GM23248 (cell line): ENCODE measurements at regions not wholly inside any gene's neighbourhood (a gene's known extent, or its start where the extent isn't known, plus 50 kb on each side); places are given as distances from the start of the nearest gene placed in this dataset.

Experiments
- DNase-seq: peaks from one replicate; pipeline ENCODE4 v3.0.0-alpha.2; 2015
- H2AFZ ChIP-seq: fragments of 200-600 bp; sonication (generic); 2 replicates; pipeline ENCODE4 v1.6.1; 2016; ENCODE audit warnings: antibody characterized with exemption
- H3F3A ChIP-seq: fragments of 200-600 bp; sonication (generic); 2 replicates; pipeline ENCODE4 v1.6.1; 2016; ENCODE audit warnings: mild to moderate bottlenecking, antibody characterized with exemption, mixed run types; ENCODE audit not compliant: insufficient read depth
- H3K27ac ChIP-seq: fragments of 200-600 bp; sonication (generic); 2 replicates; pipeline ENCODE4 v1.5.1; 2016; ENCODE audit warnings: mild to moderate bottlenecking
- H3K27me3 ChIP-seq: fragments of 200-600 bp; sonication (generic); replicated peaks from 2 replicates; pipeline ENCODE4 v1.6.1; 2016; ENCODE audit warnings: mild to moderate bottlenecking; ENCODE audit not compliant: insufficient read depth
- H3K36me3 ChIP-seq: fragments of 200-600 bp; sonication (generic); 2 replicates; pipeline ENCODE4 v1.6.1; 2016; ENCODE audit warnings: low read depth, mild to moderate bottlenecking
- H3K4me1 ChIP-seq: fragments of 200-600 bp; sonication (generic); 2 replicates; pipeline ENCODE4 v1.6.1; 2016; ENCODE audit warnings: mild to moderate bottlenecking; ENCODE audit not compliant: insufficient read depth
- H3K4me2 ChIP-seq: fragments of 200-600 bp; sonication (generic); one replicate; pipeline ENCODE4 v1.6.1; 2016; ENCODE audit warnings: mild to moderate bottlenecking; ENCODE audit not compliant: unreplicated experiment
- H3K4me3 ChIP-seq: fragments of 200-600 bp; sonication (generic); 2 replicates; pipeline ENCODE4 v1.5.1; 2016; ENCODE audit warnings: mild to moderate bottlenecking
- H3K79me2 ChIP-seq: fragments of 200-600 bp; sonication (generic); 2 replicates; pipeline ENCODE4 v1.6.1; 2016; ENCODE audit warnings: mild to moderate bottlenecking; ENCODE audit not compliant: insufficient read depth
- H3K9ac ChIP-seq: fragments of 200-600 bp; sonication (generic); 2 replicates; pipeline ENCODE4 v1.6.1; 2016; ENCODE audit warnings: mild to moderate bottlenecking
- H3K9me2 ChIP-seq: fragments of 200-600 bp; sonication (generic); 2 replicates; pipeline ENCODE4 v1.6.1; 2016; ENCODE audit warnings: mixed run types, mild to moderate bottlenecking, moderate library complexity; ENCODE audit not compliant: insufficient read depth
- H3K9me3 ChIP-seq: fragments of 200-600 bp; sonication (generic); one replicate; pipeline ENCODE4 v1.6.1; 2017; ENCODE audit warnings: low read depth
- H4K20me1 ChIP-seq: fragments of 200-600 bp; sonication (generic); 2 replicates; pipeline ENCODE4 v1.6.0; 2016; ENCODE audit not compliant: insufficient read depth
- EZH2 ChIP-seq: fragments of 200-600 bp; sonication (generic); IDR thresholded peaks from 2 replicates; pipeline ENCODE4 v1.6.1; 2018; ENCODE audit warnings: antibody characterized with exemption, mild to moderate bottlenecking; ENCODE audit not compliant: insufficient read depth, poor library complexity, severe bottlenecking
- EZH2phosphoT487 ChIP-seq: fragments of 200-600 bp; sonication (generic); IDR thresholded peaks from 2 replicates; pipeline ENCODE4 v1.6.1; 2018; ENCODE audit warnings: antibody characterized with exemption, moderate library complexity, mild to moderate bottlenecking, low read depth; ENCODE audit not compliant: insufficient read depth
- WGBS, 2 experiments: methylation state at CpG; one replicate each; pipeline ENCODE4 v1.1.6; 2015 to 2017; ENCODE audit warnings: low lambda C conversion rate in 2 of 2, low coverage in 1 of 2; ENCODE audit errors: missing lambda C conversion rate in 2 of 2; 5-methylcytosine and 5-hydroxymethylcytosine counted together
- in situ Hi-C: fragments of 300-500 bp; cut with MboI; formaldehyde crosslinking; loops from 2 replicates; pipeline ENCODE4 v1.15.0; 2020

- 6% methylated on average over 6 of the region's 6 CpGs for WGBS, 2 experiments
- in situ Hi-C loops, result no loop called here
- no peak overlapping the region for H2AFZ ChIP-seq
These were observed 630.0 kb upstream of the RGS18 start for GRCh38 chr1:191528275-191528674.

GRCh38 chr1:191530928-191531327 is 627.3 kb upstream of the RGS18 start:
- TF ChIP-seq EZH2phosphoT487 (no peak), EZH2 (no peak)
- Histone ChIP-seq H3F3A (no peaks in the 10 kb centered on the region), H3K4me2 (no peak overlapping the region), H3K9ac (no peak overlapping the region), H3K27me3 (no peaks in the 10 kb centered on the region), H3K79me2 (no peaks in the 10 kb centered on the region), H4K20me1 (no peaks in the 10 kb centered on the region), H3K36me3 (no peaks in the 10 kb centered on the region), H3K27ac (no peak overlapping the region), H3K4me3 (no peak overlapping the region), H2AFZ (no peak overlapping the region), H3K9me3 (no peaks in the 10 kb centered on the region), H3K4me1 (no peaks in the 10 kb centered on the region), H3K9me2 (no peaks in the 10 kb centered on the region)
- DNase-seq, result no peak
- in situ Hi-C loops, result no loop called here

More at GRCh38 chr1:191528275-191528674, 630.0 kb upstream of the RGS18 start:
- no peaks in the 10 kb centered on the region for H3K79me2 ChIP-seq
- no peak overlapping the region for H3K4me3 ChIP-seq
- H3K9me2 ChIP-seq, result no peaks in the 10 kb centered on the region
- H3F3A ChIP-seq, result no peaks in the 10 kb centered on the region
- H3K36me3 ChIP-seq, result no peaks in the 10 kb centered on the region
- H3K9ac ChIP-seq, result no peak overlapping the region
- no peak for DNase-seq
- no peak overlapping the region for H3K27ac ChIP-seq
- no peaks in the 10 kb centered on the region for H3K27me3 ChIP-seq
- no peaks in the 10 kb centered on the region for H3K4me1 ChIP-seq
- TF ChIP-seq EZH2phosphoT487, result no peak
- TF ChIP-seq EZH2, result no peak
- H3K4me2 ChIP-seq, result no peak overlapping the region
- no peaks in the 10 kb centered on the region for H3K9me3 ChIP-seq
- H4K20me1 ChIP-seq, result no peaks in the 10 kb centered on the region

- Histone ChIP-seq H2AFZ (no peak overlapping the region), H3K4me2 (no peak overlapping the region), H3K27ac (no peak overlapping the region), H3F3A (no peaks in the 10 kb centered on the region), H3K9me2 (no peaks in the 10 kb centered on the region), H3K4me1 (no peaks in the 10 kb centered on the region), H3K79me2 (no peaks in the 10 kb centered on the region), H3K9me3 (no peaks in the 10 kb centered on the region), H3K9ac (no peak overlapping the region), H4K20me1 (no peaks in the 10 kb centered on the region), H3K4me3 (no peak overlapping the region), H3K27me3 (no peaks in the 10 kb centered on the region), H3K36me3 (no peaks in the 10 kb centered on the region)
- WGBS, 2 experiments, result 18 to 26% methylated on average over 5 of the region's 5 CpGs
- no peak for DNase-seq
- no peak for TF ChIP-seq EZH2phosphoT487
- TF ChIP-seq EZH2, result no peak
- in situ Hi-C loops, result no loop called here
These were observed 625.0 kb upstream of the RGS18 start for GRCh38 chr1:191533254-191533653.

- no peak overlapping the region for H3K27ac ChIP-seq
- WGBS, 2 experiments, result 26 to 30% methylated on average over 2 of the region's 2 CpGs
- no peaks in the 10 kb centered on the region for H3K4me1 ChIP-seq
- TF ChIP-seq EZH2 (no peak), EZH2phosphoT487 (no peak)
- H4K20me1 ChIP-seq, result no peaks in the 10 kb centered on the region
- no peaks in the 10 kb centered on the region for H3K36me3 ChIP-seq
- no peak overlapping the region for H2AFZ ChIP-seq
- H3K4me2 ChIP-seq, result no peak overlapping the region
- no peak overlapping the region for H3K9ac ChIP-seq
- H3K4me3 ChIP-seq, result no peak overlapping the region
- no peak for DNase-seq
- in situ Hi-C loops, result no loop called here
- no peaks in the 10 kb centered on the region for H3F3A ChIP-seq
- no peaks in the 10 kb centered on the region for H3K27me3 ChIP-seq
- no peaks in the 10 kb centered on the region for H3K9me2 ChIP-seq
- no peaks in the 10 kb centered on the region for H3K9me3 ChIP-seq
- H3K79me2 ChIP-seq, result no peaks in the 10 kb centered on the region
These were observed 621.4 kb upstream of the RGS18 start for GRCh38 chr1:191536791-191537429.

- Histone ChIP-seq H3K79me2 (no peaks in the 10 kb centered on the region), H3K4me1 (no peaks in the 10 kb centered on the region), H3K4me2 (no peak overlapping the region), H3K9me2 (no peaks in the 10 kb centered on the region), H3K36me3 (no peaks in the 10 kb centered on the region), H3K4me3 (no peak overlapping the region), H3K9ac (no peak overlapping the region), H4K20me1 (no peaks in the 10 kb centered on the region), H3K9me3 (no peaks in the 10 kb centered on the region), H2AFZ (no peak overlapping the region), H3K27ac (no peak overlapping the region), H3F3A (no peaks in the 10 kb centered on the region), H3K27me3 (no peaks in the 10 kb centered on the region)
- no peak for TF ChIP-seq EZH2
- no peak for TF ChIP-seq EZH2phosphoT487
- WGBS, 2 experiments, result 19 to 21% methylated on average over 1 of the region's 1 CpG
- DNase-seq, result no peak
- in situ Hi-C loops, result no loop called here
These were observed 616.5 kb upstream of the RGS18 start for GRCh38 chr1:191541758-191542157.
